SK-N-SH (cell line): ENCODE measurements at regions not wholly inside any gene's neighbourhood (a gene's known extent, or its start where the extent isn't known, plus 50 kb on each side); places are given as distances from the start of the nearest gene placed in this dataset.

Experiments used
- CTCF ChIP-seq: fragments of 200-600 bp; sonication (generic); IDR thresholded peaks from 2 replicates; pipeline ENCODE4 v1.6.1; 2017; ENCODE audit warnings: antibody characterized with exemption, mild to moderate bottlenecking, moderate library complexity
- EP300 ChIP-seq, 2 experiments: IDR thresholded peaks; 2 replicates each; pipeline versions ENCODE4 v1.4.0 to v1.6.1; 2012; ENCODE audit warnings: borderline replicate concordance in 1 of 2, low read depth in 1 of 2, low read length in 1 of 2
- FOXM1 ChIP-seq: IDR thresholded peaks from 2 replicates; pipeline ENCODE4 v1.4.0; 2012; ENCODE audit warnings: low read depth, mild to moderate bottlenecking
- MAX ChIP-seq: IDR thresholded peaks from 2 replicates; pipeline ENCODE4 v1.4.0; 2012; ENCODE audit warnings: low read depth
- MEF2A ChIP-seq: IDR thresholded peaks from 2 replicates; pipeline ENCODE4 v1.4.0; 2012; ENCODE audit warnings: low read depth, borderline replicate concordance
- MXI1 ChIP-seq: IDR thresholded peaks from 2 replicates; pipeline ENCODE4 v1.6.1; 2012; ENCODE audit warnings: mild to moderate bottlenecking, low read depth, low read length, improper control_type of control experiment
- NFIC ChIP-seq: IDR thresholded peaks from 2 replicates; pipeline ENCODE4 v1.4.0; 2012; ENCODE audit warnings: borderline replicate concordance
- POLR2AphosphoS5 ChIP-seq: IDR thresholded peaks from 2 replicates; pipeline ENCODE4 v1.6.1; 2012; ENCODE audit warnings: low read depth, low read length
- REST ChIP-seq: IDR thresholded peaks from 2 replicates; pipeline ENCODE4 v1.6.1; 2012; ENCODE audit warnings: mild to moderate bottlenecking, low read depth, low read length, moderate library complexity
- RFX5 ChIP-seq: IDR thresholded peaks from 2 replicates; pipeline ENCODE4 v1.6.1; 2012; ENCODE audit warnings: mild to moderate bottlenecking, improper control_type of control experiment, low read length
- TAF1 ChIP-seq: IDR thresholded peaks from 2 replicates; pipeline ENCODE4 v1.6.1; 2012; ENCODE audit warnings: low read depth, mild to moderate bottlenecking, low read length, moderate library complexity, borderline replicate concordance
- YY1 ChIP-seq: IDR thresholded peaks from 2 replicates; pipeline ENCODE4 v1.4.0; 2012; ENCODE audit warnings: low read depth, mild to moderate bottlenecking
- TF ChIP-seq, protein P1 (sequence below): fragments of 150-350 bp; IDR thresholded peaks from 2 replicates; pipeline ENCODE4 v1.6.1; 2017; ENCODE audit warnings: antibody characterized with exemption, low read length, low read depth, borderline replicate concordance

- TF ChIP-seq CTCF (no peak), TAF1 (no peak), MAX (no peak), NFIC (no peak), POLR2AphosphoS5 (no peak), FOXM1 (no peak), EP300 (IDR thresholded peaks at IDR 0.05; ENCODE audit: borderline replicate concordance in 1 of 2, low read depth in 1 of 2, low read length in 1 of 2) (no peak), MEF2A (no peak), YY1 (no peak), RFX5 (no peak), MXI1 (no peak), REST (no peak)
- TF ChIP-seq, protein P1, sequence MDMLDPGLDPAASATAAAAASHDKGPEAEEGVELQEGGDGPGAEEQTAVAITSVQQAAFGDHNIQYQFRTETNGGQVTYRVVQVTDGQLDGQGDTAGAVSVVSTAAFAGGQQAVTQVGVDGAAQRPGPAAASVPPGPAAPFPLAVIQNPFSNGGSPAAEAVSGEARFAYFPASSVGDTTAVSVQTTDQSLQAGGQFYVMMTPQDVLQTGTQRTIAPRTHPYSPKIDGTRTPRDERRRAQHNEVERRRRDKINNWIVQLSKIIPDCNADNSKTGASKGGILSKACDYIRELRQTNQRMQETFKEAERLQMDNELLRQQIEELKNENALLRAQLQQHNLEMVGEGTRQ: no peak
These were observed 433.7 kb downstream of the FIGN start for GRCh38 chr2:163302141-163302540.
